Ishikawa (cell line): ENCODE measurements at regions not wholly inside any gene's neighbourhood (a gene's known extent, or its start where the extent isn't known, plus 50 kb on each side); places are given as distances from the start of the nearest gene placed in this dataset.

Experiments used
- CEBPB ChIP-seq: IDR thresholded peaks from 2 replicates; pipeline ENCODE4 v1.6.1; 2012
- CREB1 ChIP-seq: IDR thresholded peaks from 2 replicates; pipeline ENCODE4 v1.6.1; 2012; ENCODE audit warnings: low read depth
- EGR1 ChIP-seq: IDR thresholded peaks from 2 replicates; pipeline ENCODE4 v1.6.1; 2012
- EP300 ChIP-seq: IDR thresholded peaks from 2 replicates; pipeline ENCODE4 v1.6.1; 2012; ENCODE audit warnings: borderline replicate concordance
- FOXM1 ChIP-seq: IDR thresholded peaks from 2 replicates; pipeline ENCODE4 v1.6.1; 2012; ENCODE audit warnings: low read depth, borderline replicate concordance
- MAX ChIP-seq: IDR thresholded peaks from 2 replicates; pipeline ENCODE4 v1.6.1; 2012
- NFIC ChIP-seq: IDR thresholded peaks from 2 replicates; pipeline ENCODE4 v1.6.1; 2012
- RAD21 ChIP-seq: IDR thresholded peaks from 2 replicates; pipeline ENCODE4 v1.6.1; 2012; ENCODE audit warnings: low read depth
- REST ChIP-seq: IDR thresholded peaks from 2 replicates; pipeline ENCODE4 v1.6.1; 2012; ENCODE audit warnings: low read depth, mild to moderate bottlenecking
- TAF1 ChIP-seq: IDR thresholded peaks from 2 replicates; pipeline ENCODE4 v1.6.1; 2012; ENCODE audit warnings: low read depth, mild to moderate bottlenecking
- TCF12 ChIP-seq: IDR thresholded peaks from 2 replicates; pipeline ENCODE4 v1.6.1; 2012; ENCODE audit warnings: low read depth
- TEAD4 ChIP-seq: IDR thresholded peaks from 2 replicates; pipeline ENCODE4 v1.6.1; 2012
- USF1 ChIP-seq: IDR thresholded peaks from 2 replicates; pipeline ENCODE4 v1.6.1; 2012
- YY1 ChIP-seq: IDR thresholded peaks from 2 replicates; pipeline ENCODE4 v1.6.1; 2012; ENCODE audit warnings: low read depth
- ZBTB7A ChIP-seq: IDR thresholded peaks from 2 replicates; pipeline ENCODE4 v1.6.1; 2012; ENCODE audit warnings: low read depth

- TF ChIP-seq TCF12 (no peak), FOXM1 (no peak), RAD21 (no peak), USF1 (no peak), EP300 (no peak)
Measured at GRCh38 chr3:72082186-72082715, 297.3 kb upstream of the PROK2 start.

GRCh38 chr3:72081471-72082185, 296.7 kb upstream of the PROK2 start:
- no peak for TF ChIP-seq FOXM1
- TF ChIP-seq REST = no peak
- no peak for TF ChIP-seq RAD21
- no peak for TF ChIP-seq YY1
- TF ChIP-seq NFIC = no peak
- no peak for TF ChIP-seq MAX

GRCh38 chr3:72080800-72081199, 295.9 kb upstream of the PROK2 start:
- no peak for TF ChIP-seq REST
- no peak for TF ChIP-seq CREB1
- TF ChIP-seq TEAD4 = no peak
- TF ChIP-seq YY1 = no peak
- TF ChIP-seq NFIC = no peak
- TF ChIP-seq EGR1 = no peak
- no peak for TF ChIP-seq TAF1
- TF ChIP-seq ZBTB7A = no peak
- TF ChIP-seq MAX = no peak
- TF ChIP-seq FOXM1 = no peak
- no peak for TF ChIP-seq TCF12
- TF ChIP-seq RAD21 = no peak

GRCh38 chr3:72080095-72080494, 295.1 kb upstream of the PROK2 start:
- TF ChIP-seq MAX (no peak), TAF1 (no peak), NFIC (no peak), YY1 (no peak), EP300 (no peak), ZBTB7A (no peak), RAD21 (no peak), CEBPB (no peak), FOXM1 (no peak), REST (no peak), CREB1 (no peak), USF1 (no peak), EGR1 (no peak), TCF12 (no peak)
